Caki2 (cell line): ENCODE measurements at regions not wholly inside any gene's neighbourhood (a gene's known extent, or its start where the extent isn't known, plus 50 kb on each side); places are given as distances from the start of the nearest gene placed in this dataset.

Experiments used
- DNase-seq: peaks from one replicate; pipeline ENCODE4 v3.0.0-alpha.2; 2015; ENCODE audit warnings: low read depth
- in situ Hi-C: cut with HindIII; loops from 2 replicates; pipeline ENCODE4 v1.10.0; 2016; ENCODE audit warnings: low sequenced_read_pairs, low pct_unique_long_range_greater_than_20kb, mixed read lengths

DNA sequence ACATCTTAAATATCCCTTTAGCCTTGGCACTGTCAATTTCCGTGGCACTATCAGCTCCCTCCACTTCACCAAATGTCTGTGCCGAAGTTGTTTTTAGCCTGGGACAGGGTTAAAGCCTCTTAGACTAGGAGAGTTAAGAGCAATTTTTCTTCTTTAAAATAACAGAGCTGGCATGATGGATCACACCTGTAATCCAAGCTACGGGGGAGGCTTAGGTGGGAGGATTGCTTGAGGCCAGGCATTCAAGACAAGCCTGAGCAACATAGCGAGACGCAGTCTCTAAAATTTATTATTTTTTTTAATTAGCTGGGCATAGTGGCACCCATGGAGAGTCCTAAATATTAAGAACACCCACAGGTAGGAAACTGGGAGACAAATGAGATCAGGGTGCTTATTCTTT, 209.8 kb upstream of the MAGEB18 start:
- no peak for DNase-seq
- in situ Hi-C loops = no loop called here

DNA sequence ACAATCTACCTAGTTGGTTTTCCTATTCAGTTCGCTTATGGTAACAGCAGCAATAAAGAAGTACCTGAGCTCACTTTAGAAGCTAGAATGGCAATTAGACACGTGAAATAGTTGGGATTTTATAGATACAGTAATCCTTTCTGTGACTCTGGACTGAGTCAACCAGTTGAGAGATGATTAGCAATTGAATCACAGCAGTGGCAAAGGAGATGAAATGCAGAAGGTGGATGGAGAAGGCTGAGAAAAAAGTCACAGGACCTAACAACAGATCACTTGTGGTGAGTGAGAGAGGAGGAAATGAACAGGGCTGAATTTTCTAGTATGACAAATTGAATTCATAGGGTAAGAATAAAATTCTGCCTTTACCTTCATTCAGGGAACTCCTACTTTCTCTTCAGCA, 197.1 kb upstream of the MAGEB18 start:
- in situ Hi-C loops = no loop called here
- DNase-seq = peak; percentile 66

DNA sequence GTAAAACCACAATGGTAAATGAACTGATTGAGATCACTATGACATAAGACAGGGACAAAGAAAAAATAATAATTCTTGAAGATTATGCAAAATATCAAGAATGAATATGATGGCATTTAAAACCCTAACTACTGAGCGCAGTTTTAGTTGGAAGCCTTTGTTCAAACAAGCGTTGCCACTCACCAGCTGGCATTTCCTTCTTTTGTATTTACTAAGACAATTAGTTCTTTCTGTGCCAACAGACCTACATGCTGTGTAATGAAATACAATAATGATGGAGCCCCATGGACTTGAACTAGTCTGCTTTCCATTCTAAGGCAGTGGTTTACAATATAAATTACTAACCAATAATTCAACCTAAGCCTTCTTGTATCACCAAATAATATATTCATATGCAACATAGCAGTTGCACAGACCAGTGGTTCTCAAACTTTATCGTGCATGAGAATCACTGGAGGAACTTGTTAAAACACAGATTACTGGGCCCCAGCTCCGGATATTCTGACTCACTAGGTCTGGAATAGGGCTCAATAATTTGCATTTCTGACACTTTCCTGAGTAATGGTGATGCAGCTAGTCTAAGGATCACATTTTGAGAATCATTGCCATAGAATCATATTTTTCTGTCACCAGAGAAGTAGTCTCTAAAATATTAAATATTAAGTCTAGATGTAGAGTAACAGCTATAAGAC, 196.4 kb upstream of the MAGEB18 start:
- in situ Hi-C loops = no loop called here
- peak; percentile 44 for DNase-seq

DNA sequence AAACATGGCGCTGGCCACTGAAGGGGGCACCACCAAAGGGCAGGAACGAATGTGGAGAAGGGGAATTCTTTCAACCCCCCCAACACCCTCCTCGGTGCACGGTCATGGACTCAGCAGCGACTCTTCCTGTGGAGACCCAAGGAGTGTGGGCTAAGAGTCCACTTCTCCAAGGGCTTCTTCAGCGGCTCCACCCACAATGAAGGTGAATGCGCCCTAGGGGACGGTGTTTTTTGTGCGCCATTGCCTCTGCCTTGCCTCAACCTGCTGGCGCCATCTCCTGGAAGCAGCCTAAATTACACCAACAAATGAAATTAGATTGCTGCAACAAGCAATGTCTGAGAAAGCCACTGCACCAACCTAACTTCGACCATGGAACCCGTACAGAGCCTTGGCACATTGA, 169.2 kb upstream of the MAGEB18 start:
- no peak for DNase-seq
- in situ Hi-C loops = no loop called here

DNA sequence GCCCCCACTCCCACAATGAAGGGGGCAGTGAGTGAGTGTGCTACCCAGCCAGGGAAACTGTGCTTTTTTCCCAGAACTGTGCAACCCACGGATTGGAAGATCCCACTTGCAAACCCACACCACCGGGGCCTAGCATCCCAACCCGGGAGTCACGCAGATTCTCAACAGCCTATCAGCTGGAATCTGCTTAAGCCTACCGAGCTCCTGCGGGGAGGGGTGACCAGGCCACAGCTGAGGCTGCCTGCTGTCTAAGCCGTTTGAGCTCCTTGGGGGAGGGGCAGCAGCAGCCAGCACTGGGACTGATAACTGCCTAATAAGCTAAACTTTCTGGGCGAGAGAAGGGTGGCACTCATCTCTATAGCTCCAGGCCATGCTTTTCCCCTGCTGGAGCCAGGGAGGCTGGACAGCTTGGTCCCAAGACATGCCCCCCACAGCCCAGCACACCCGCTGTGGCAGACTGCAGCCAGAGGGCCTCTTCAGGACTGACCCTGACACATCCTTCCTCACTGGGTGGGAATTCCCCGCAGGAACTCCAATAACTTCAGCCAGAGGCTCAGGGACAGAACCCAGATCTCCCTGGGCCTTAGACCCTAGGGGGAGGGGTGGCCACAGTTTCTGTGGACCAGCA, 161.3 kb upstream of the MAGEB18 start:
- in situ Hi-C loops = no loop called here
- no peak for DNase-seq

DNA sequence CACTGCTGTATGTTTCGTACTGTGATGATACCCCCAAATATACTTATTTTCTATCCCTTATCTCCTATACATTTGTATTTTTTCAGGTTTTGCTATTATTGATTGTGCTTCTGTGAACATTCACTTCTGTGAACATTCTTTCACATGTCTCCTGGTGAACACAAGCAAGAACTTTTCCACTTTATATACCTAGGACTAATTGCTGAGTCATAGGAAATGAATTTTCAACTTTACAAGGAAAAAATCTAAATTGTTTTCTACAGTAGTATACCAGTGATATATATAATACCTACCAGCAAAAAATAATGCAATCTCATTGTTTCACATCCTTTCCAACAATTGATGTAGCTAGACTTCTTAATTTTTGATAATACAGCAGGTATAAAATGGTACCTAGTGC, 139.5 kb upstream of the MAGEB18 start:
- in situ Hi-C loops = no loop called here
- DNase-seq = no peak

DNA sequence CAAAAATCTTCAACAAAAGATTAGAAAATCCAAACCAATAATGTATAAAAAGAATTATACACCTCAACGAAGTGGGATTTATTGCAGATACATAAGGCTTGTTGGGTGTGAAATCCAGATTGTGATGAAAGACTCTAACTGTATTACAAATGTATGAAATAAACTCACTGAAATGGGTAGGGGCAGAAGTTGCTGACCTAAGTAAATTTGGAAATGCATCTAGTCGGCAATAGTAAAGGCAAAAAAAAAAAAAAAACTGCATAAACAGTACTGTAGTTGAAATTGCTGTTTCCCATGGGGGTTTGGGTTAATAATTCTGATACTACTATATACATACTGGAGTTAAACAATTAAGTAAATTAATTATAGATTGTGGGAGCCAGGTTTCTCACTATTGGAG, 130.7 kb upstream of the MAGEB18 start:
- DNase-seq = no peak
- in situ Hi-C loops = no loop called here

DNA sequence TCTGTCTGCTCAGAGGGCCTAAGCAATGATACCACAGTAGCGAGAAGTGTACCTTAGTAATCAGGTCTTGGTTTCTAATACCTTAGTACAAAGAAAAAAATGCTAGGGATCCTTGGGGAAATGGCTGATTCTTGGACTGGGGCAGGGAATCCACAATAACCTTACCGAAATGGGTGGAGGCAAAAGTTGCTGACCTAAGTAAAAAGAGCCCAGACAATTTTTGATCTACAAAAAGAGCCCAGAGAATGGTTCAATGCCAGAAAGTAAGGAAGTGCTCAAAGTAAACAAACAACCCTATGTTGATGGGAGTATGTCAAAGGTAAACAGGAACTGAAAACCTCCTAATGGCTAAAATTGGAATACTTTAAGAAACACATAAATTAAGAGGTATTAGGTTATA, 130.1 kb upstream of the MAGEB18 start:
- no peak for DNase-seq
- in situ Hi-C loops = no loop called here

DNA sequence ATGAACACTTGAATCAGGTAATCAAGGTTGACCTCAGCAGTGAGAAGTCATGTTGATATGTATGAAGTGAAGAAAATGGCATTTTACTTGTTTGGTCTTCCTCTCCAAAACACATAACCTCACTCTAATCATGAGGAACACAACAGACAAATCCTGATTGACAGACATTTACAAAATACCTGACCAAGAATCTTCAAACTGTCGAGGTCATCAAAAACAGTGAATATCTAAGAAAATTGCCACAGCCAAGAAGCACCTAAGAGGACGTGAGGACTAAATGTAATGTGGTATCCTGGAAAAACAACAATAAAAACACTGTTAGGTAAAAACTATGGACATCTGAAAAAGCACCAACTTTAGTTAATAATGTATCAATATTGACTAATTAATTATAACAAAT, 129.5 kb upstream of the MAGEB18 start:
- in situ Hi-C loops = no loop called here

DNA sequence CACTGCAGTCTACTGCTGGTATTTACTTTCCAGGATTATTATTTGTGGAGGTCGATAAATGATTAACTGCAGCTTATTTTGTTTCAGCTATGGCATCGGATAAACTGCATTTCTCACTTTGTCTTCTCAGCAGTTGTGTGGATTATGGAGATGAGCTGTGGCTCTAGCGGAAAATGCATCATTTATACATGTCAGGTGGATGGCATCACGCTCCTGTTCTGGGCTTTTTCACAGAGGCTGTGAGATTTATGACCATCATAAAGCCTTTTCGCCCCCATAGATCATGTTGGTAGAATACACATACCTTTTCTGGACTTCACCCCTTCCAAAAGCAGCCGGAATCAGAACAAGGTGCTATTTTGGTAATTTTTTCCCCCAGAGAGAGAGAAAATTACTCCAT, 118.8 kb upstream of the MAGEB18 start:
- no peak for DNase-seq
- in situ Hi-C loops = no loop called here

More for the DNA sequence above, 129.5 kb upstream of the MAGEB18 start:
- DNase-seq = no peak

DNA sequence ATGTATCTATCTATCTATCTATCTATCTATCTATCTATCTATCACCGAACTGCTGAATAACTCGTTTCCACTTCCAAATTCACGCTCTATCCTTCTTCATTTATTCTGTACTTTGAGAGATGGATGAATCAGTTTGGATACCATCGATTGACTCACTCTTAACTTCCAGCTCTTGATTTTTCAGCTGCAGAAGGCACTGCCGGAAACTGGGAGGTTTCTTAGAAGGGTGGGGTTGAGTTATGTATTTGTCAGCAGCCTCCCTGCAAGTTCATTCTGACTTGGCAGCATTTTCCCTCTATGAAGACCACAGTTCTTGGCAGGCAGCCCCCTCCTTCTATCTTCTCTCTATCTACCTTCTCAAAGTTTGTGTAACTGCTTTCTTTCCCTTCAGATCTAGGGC, 112.0 kb upstream of the MAGEB18 start:
- in situ Hi-C loops = no loop called here
- no peak for DNase-seq

DNA sequence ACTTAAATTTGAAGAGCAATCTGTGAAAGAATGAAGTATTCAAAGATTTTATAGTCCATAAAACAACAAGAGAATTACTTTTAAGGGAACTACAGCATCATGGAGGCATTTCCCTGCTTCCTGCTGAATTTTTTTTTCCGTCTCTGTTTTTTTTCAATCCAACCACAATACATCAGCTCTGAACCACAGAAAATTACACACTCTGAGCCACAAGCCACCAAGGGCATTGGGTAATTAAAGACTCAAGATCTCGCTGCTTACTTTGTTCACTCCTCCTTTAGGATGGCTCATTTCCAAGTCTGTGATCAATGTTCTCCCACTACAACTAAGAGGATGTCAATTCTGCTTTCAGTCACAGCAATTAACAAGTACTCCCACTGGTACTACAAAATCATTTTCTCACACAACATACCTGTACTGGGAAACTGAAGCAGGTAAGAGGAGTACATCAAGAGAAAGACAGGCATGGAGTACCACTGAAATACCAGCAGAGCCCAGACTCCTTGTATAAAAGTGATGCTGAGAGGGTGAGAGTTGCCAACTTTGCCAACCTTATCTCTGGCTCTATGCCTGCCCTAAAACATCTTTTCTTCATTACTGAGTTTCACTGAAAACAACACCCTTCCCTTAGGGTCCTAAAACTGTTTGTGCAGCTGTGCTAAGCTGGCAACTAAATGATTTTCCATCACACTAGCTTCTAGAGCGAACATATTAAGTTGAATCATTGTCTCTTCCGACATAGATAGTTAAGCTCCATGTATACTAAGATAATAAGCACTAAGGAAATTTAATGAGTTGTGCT, 105.8 kb upstream of the MAGEB18 start:
- in situ Hi-C loops = no loop called here
- no peak for DNase-seq

DNA sequence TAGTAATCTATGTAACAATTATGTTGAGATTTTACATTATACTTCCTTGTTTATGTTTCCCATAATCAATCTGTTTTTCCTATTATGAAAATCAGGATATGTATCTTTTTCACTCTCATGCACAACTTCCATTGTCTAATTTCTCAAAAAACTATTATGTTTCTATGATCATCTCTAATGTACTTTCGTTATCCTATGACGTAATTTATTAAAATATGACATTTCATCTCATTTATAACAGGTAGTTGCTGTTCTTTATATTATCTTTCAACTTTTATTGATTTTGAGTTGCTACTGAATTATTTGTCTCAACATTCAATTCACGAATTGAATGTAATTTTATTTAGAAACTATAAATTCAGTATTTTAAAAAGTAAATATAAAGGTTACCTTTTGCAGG, 100.8 kb upstream of the MAGEB18 start:
- DNase-seq = no peak
- in situ Hi-C loops = no loop called here

DNA sequence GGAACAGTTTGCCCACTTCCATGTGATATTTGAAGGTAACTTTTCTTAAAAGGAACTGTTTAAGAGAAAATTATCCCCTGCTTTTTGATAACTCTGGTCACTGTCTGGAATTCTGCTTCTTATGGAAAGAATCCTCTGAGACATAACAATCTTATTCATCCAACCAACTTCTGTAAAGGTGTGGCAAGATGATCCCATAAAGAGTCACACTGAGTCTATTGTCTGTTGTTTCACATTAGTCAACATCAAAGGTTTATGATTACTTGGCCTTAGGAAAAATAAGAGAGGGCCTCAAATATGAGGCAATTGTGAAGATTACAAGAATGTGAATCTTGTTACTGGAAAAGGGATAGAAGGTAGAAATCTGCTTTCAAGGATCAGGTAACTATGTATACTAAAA, 88.0 kb upstream of the MAGEB18 start:
- DNase-seq = no peak
- in situ Hi-C loops = no loop called here

DNA sequence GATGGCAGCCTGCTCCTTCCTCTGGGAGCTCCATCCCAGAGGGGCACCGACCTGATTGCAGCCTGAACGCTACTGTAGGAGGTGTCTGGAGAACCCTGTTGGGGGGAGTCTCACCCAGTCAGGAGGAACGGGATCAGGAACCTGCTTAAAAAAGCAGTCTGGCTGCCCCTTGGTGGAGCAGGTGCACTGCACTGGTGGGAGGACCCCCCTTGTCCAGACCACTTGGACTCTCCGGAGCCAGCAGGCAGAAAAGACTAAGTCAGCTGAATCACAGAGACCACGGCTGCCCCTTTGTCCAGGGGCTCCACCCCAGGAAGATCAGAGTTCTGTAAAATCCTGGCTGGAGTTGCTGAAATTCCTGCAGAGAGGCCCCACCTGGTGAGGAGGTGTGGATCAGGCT, 67.3 kb upstream of the MAGEB18 start:
- in situ Hi-C loops = no loop called here
- DNase-seq = no peak

DNA sequence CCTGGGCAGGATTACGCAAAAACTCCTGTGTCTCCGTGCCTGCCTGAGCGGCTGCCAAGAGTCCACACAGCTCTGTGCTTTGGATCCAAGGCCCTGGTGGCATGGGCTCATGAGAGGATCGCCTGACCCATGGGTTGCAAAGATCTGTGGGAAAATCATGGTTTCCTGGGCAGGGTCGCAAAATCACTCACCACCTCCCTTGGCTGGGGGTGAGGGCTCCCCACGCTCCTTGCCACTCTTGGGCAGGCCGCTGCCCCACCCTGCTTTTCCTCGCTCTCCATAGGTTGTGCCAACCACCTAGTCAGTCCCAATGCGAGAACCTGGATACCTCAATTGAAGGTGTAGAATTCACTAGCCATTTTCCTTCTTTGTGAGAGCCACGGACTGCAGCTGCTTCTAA, 66.5 kb upstream of the MAGEB18 start:
- in situ Hi-C loops = no loop called here

DNA sequence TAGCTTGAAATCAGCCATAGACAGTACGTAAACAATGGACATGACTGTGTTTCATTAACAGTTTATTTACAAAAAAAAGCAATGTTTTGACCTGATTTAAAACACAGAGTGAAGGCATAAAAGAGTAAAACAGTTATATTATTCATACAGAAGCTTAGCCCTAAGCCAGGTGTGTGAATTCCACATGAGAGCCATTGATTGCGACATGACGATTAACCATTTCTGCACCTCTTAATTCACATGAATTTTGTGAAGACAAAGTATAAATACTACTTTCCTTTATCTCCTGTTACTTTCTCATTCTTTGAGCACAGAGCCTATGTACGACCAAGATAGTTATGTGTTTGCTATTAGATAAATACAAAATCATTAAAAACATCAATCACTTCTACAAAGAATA, 55.0 kb upstream of the MAGEB18 start:
- in situ Hi-C loops = no loop called here
- DNase-seq = no peak

More for the DNA sequence above, 66.5 kb upstream of the MAGEB18 start:
- no peak for DNase-seq
